IPS-NIHi7 (cell line): ENCODE measurements at regions not wholly inside any gene's neighbourhood (a gene's known extent, or its start where the extent isn't known, plus 50 kb on each side); places are given as distances from the start of the nearest gene placed in this dataset.

Source experiments
- DNase-seq: peaks from one replicate; pipeline ENCODE4 v3.0.0; 2012; ENCODE audit warnings: mixed read lengths; ENCODE audit errors: extremely low spot score

- DNase-seq: no peak
These were observed 118.1 kb upstream of the TARS1 start for GRCh38 chr5:33322632-33323031.

GRCh38 chr5:33324667-33325307, 116.0 kb upstream of the TARS1 start:
- no peak for DNase-seq

DNA sequence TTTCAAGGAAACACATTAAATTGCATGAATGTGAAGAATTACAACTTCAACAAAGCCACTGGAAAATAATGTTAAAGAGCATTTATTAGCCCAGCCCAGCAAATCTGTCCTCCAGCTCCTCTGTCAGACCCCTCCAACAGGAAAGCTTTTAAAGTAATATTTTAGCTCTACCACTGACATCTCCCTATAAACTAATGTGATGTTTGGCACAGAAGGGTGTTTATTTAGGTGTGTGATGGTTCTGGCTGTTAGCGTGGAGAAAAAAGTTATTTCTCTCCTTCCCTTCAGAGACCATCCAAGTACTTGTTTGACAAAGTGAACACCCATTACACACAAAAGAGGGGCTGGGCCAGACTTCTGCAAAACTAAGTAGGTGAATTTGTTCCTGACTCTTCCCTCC, 111.9 kb upstream of the TARS1 start:
- DNase-seq: no peak

DNA sequence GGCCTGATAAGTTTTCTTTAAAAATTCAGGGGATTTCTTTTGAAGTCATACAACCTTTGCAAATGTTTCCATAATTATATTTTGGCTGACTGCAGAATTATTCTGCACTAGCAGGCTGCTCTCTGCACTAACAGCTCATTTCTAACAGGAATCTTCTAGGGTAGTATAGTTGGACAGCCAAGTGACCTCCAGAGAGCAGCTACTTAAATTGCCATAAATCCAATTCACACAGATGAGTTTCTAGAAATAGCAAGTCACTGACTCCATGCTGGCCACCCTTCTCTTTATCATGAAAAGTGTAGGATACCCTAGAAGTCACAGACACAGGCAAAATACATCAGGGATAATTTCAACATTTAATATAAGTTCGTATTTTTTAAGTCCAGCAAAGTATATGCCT, 110.9 kb upstream of the TARS1 start:
- DNase-seq: no peak

DNA sequence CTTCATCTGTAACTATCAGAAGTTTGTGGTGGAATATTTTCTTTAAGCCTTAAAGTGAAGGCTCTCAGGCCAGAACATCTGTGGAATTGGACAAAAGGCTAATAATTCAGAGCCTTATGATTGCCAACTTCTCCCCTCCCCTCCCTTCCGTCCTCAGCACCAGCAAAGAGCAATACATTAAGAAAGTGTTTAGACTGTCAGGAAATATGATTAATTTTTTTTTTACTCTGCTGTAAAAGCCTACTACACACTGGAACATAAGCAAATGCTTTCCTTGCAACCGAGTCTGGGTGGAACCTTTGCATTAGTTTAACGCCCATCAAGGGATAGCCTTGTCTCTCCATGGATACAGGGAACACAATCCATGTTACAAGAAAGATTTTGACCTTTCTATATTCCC, 110.3 kb upstream of the TARS1 start:
- no peak for DNase-seq

GRCh38 chr5:33330992-33331391, 109.8 kb upstream of the TARS1 start:
- DNase-seq: no peak

GRCh38 chr5:33332804-33333203, 108.0 kb upstream of the TARS1 start:
- DNase-seq: no peak

DNA sequence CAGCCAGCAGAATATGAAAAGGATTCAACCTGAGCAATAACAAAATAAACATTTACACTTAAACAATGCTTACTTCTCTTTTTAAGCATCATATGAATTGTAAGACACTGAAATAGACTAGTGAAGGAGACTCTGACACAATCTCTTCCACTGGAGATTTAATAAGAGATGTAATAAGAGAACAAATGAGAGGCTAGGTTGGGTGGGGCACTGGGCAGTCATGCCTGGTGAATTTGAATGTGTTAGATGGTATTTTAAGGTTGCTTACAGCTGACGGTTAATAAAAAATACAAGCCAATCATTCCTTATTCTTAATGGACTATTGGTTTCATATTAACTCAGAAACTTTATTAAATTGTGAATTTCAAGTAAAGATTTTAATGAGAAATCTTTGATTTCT, 105.9 kb upstream of the TARS1 start:
- DNase-seq: no peak

DNA sequence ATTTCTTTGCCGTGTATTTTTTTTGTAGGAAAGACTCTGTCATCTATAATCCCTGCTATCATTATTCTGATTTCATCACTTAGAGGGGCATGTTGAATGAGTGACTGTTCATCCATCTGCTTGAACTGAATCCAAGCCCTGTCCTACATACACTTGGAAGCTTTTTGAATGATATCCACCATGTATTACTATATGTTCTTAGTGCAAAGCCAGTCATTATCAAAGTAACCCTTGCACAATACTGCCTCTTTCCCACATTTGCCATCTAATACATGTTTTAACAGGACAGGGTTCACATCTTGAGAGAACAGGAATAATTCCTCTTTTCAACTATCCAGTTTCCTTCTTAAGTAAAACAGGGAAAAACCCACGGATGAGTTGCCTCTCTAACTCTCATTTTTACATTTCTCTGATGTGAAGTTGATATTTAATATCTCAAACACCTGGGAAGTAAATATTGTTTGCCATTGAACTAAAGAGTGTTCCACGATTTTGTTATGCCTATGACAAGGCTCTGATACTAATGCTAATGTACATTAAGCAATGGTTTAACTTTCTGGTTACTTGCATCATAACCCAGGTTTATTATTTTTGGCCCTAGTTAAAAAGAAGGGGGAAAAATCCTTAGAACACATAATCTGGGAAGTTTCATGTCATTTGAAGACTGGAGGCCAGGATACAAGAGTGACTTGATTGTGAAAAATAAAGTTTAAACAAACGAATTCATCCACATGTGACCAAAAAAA, 103.7 kb upstream of the TARS1 start:
- DNase-seq: no peak

DNA sequence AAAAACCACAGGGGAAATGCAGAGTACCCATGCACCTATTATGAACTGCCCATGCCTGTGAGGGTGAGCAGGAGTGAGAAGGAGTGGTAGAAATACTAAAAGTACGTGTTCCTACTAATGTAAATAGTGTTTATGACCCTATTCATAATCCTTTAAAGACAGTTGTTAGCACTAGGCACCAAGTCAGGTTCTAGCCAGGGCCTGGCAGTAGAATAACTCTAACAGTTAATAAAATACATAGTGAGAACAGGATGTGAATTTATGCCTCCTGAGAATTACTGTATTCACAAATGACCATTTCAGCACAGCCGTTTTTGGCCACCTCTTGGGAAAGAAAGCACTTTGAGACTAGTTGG, 103.2 kb upstream of the TARS1 start:
- DNase-seq: no peak

GRCh38 chr5:33338336-33339110, 102.2 kb upstream of the TARS1 start:
- no peak for DNase-seq

DNA sequence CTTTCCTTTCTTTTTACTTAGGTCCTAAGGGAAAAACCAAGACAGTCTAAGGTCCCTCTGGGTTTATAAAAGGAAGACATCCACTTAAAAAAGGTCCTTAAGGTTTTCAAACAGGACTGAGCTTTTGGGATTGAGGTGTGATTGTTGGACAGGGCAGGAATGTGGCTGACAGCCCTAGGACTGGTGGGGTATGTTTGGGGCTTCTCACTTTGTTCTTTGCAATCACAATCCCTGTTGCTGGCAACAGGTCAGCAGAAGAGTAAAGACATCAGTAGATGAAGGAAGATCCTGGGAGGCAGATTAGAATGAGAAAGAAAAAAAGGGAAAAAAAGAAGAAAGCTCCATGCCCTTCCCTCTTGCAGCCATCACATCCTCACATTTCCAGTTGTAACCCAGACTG, 101.4 kb upstream of the TARS1 start:
- DNase-seq: no peak

GRCh38 chr5:33340195-33340594, 100.6 kb upstream of the TARS1 start:
- DNase-seq: peak; percentile 44

DNA sequence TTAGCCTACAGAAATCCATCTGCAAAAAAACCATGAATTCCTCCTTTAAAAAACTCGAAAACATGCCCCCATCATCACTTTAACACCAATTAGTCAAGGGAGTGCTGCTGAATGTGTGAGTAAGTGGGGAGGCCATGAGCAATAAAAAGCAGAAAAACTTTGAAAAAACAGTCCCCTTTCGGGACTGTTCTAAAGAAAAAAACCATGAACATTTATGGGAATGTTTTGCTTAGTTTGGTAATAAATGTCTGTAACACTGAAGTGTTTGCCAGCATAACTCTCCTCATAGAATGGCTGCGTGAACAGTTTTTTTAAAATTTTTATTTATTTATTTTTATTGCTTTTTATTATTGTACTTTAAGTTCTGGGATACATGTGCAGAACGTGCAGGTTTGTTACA, 99.4 kb upstream of the TARS1 start:
- no peak for DNase-seq

DNA sequence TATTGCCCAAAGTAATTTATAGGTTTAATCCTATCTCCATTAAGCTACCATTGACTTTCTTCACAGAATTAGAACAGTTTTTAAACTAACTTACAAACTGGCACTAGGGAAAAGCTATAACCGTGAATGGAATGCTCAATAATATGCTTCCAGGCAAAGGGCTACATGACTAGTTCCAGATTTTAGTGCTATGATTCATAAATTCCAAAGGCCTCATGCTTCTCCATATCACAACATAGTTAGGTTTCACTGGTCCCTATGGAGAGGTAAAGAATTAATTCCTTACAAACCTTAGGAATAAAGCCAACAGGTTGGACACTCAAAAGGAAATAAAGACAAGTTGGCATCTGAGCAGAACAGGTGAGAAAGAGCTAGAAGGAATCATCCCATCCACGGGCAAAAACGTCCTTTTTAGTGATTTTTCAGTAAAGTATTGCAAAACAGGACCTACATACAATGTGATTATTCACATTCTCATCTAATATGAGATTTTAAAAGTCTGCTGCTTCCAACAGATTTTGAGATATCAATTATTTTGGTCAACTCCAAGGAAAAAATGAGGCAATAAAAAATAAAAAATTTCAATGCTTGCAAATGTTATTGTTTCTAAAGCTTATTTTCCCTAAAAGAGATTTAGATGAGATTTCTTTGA, 97.0 kb upstream of the TARS1 start:
- DNase-seq: no peak

GRCh38 chr5:33346534-33346933, 94.2 kb upstream of the TARS1 start:
- no peak for DNase-seq

DNA sequence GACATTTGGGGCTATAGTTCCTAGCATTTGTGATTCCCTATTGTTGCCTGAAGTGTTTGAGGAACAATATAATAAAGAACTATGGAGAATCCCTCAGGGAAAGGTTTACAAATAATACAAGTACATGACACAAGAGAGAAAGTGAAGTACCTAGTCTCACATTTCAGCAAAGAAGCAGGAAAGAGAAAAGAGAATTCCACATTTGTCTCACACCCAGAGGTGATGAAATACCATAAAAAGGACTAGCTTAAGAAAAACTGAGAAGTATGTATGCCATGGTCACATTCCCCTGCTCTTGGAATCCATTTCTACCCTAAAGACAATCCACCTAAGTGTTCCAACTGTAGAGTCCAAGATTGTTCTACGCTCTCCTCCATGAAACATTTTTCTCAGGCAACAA, 79.0 kb upstream of the TARS1 start:
- no peak for DNase-seq

DNA sequence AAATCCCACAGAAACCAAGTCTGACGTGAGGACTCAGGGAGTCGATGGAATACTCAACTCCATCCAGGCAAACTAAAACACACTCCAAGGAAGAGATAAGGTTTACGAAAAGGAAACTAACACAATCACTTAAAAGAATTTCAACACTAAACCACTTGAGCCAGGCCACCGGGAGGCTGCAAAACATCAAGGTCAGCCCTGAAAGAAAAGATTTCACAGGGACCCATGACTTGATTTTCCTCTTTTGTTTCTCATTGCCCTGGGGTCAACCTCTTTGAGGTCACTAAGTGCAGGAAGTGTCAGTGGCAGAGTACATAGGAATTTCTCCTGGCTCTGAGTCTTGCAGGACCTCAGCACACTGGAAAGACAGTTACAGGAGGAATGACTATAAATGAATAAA, 77.8 kb upstream of the TARS1 start:
- DNase-seq: peak; percentile 27

DNA sequence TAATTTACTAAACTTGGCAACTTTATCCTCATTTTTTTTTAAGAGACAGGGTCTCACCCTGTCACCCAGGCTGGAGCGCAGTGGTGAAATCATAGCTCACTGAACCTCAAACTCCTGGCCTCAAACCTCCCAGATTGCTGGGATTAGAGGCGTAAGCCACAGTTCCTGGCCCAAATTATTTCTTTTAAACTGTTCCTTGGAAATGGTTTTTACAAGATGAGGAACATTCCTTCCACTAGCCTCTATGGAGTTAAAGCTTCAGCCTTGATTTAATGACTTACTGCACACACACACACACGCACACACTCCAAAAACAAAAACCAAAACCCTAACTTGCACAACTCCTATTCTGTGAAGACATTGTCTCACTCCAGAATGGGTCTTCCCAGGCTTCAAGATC, 77.2 kb upstream of the TARS1 start:
- DNase-seq: no peak

GRCh38 chr5:33364406-33364805, 76.4 kb upstream of the TARS1 start:
- no peak for DNase-seq

DNA sequence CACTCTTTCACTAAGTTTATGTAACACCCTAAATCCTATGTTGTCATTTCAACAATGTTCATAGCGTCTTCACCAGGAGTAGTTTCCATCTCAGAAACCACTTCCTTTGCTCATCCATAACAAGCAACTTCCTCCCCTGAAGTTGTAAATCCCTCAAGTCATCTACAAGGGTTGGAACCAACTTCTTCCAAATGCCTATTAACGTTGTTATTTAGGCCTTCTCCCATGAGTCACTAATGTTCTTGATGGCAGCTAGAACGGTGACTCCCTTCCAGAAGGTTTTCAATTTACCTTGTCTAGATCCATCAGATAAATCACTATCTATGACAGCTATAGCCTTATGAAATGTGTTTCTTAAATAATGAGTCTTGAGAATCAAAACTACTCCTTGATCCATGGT, 73.3 kb upstream of the TARS1 start:
- no peak for DNase-seq
